H9 (cell line): ENCODE measurements at regions not wholly inside any gene's neighbourhood (a gene's known extent, or its start where the extent isn't known, plus 50 kb on each side); places are given as distances from the start of the nearest gene placed in this dataset.

Source experiments
- DNase-seq: peaks from one replicate; pipeline ENCODE4 v3.0.0-alpha.2; 2017
- H2AFZ ChIP-seq: one replicate; pipeline ENCODE4 v1.6.1; 2013; ENCODE audit warnings: mild to moderate bottlenecking, low read length, control low read depth, moderate library complexity
- H2AK5ac ChIP-seq: 2 replicates; pipeline ENCODE4 v1.6.1; 2013; ENCODE audit warnings: low read length, control low read depth, mixed read lengths; ENCODE audit not compliant: insufficient read length
- H2BK120ac ChIP-seq: one replicate; pipeline ENCODE4 v1.6.1; 2013; ENCODE audit warnings: low read depth, mild to moderate bottlenecking, low read length, control low read depth, inconsistent platforms; ENCODE audit not compliant: poor library complexity, severe bottlenecking
- H2BK12ac ChIP-seq: 2 replicates; pipeline ENCODE4 v1.6.1; 2013; ENCODE audit warnings: low read length, control low read depth, mixed read lengths, low read depth; ENCODE audit not compliant: insufficient read length
- H2BK15ac ChIP-seq: 2 replicates; pipeline ENCODE4 v1.6.1; 2013; ENCODE audit warnings: low read depth, low read length, control low read depth
- H2BK20ac ChIP-seq: one replicate; pipeline ENCODE4 v1.6.1; 2013; ENCODE audit warnings: low read depth, mild to moderate bottlenecking, low read length, control low read depth, inconsistent platforms; ENCODE audit not compliant: poor library complexity, severe bottlenecking
- H2BK5ac ChIP-seq: 2 replicates; pipeline ENCODE4 v1.6.1; 2013; ENCODE audit warnings: low read length, control low read depth, mixed read lengths; ENCODE audit not compliant: insufficient read length
- H3K14ac ChIP-seq: 2 replicates; pipeline ENCODE4 v1.6.1; 2013; ENCODE audit warnings: low read length, control low read depth; ENCODE audit not compliant: insufficient read depth
- H3K18ac ChIP-seq: 2 replicates; pipeline ENCODE4 v1.6.1; 2013; ENCODE audit warnings: low read depth, mild to moderate bottlenecking, mixed read lengths, low read length, control low read depth; ENCODE audit not compliant: insufficient read length
- H3K23ac ChIP-seq: 2 replicates; pipeline ENCODE4 v1.6.1; 2013; ENCODE audit warnings: low read length, control low read depth, mixed read lengths, low read depth; ENCODE audit not compliant: insufficient read length
- H3K23me2 ChIP-seq: 2 replicates; pipeline ENCODE4 v1.6.1; 2013; ENCODE audit warnings: low read depth, mild to moderate bottlenecking, mixed read lengths, low read length, control low read depth; ENCODE audit not compliant: insufficient read length, poor library complexity, severe bottlenecking
- H3K27ac ChIP-seq: 2 replicates; pipeline ENCODE4 v1.5.1; 2013; ENCODE audit warnings: low read length, control low read depth, mixed read lengths, low read depth; ENCODE audit not compliant: insufficient read length
- H3K27me3 ChIP-seq: 2 replicates; pipeline ENCODE4 v1.6.1; 2013; ENCODE audit warnings: low read length, control low read depth, inconsistent platforms; ENCODE audit not compliant: insufficient read depth
- H3K4ac ChIP-seq: 2 replicates; pipeline ENCODE4 v1.6.1; 2013; ENCODE audit warnings: low read depth, mild to moderate bottlenecking, control low read depth, inconsistent platforms, low read length, moderate library complexity
- H3K4me1 ChIP-seq: 2 replicates; pipeline ENCODE4 v1.6.1; 2013; ENCODE audit warnings: low read length, control low read depth, inconsistent platforms; ENCODE audit not compliant: insufficient read depth
- H3K4me2 ChIP-seq: 2 replicates; pipeline ENCODE4 v1.6.1; 2013; ENCODE audit warnings: low read length, control low read depth, mixed read lengths; ENCODE audit not compliant: insufficient read length, insufficient read depth
- H3K56ac ChIP-seq: 2 replicates; pipeline ENCODE4 v1.6.1; 2013; ENCODE audit warnings: low read depth, mild to moderate bottlenecking, mixed read lengths, low read length, control low read depth; ENCODE audit not compliant: insufficient read length
- H3K79me1 ChIP-seq: 2 replicates; pipeline ENCODE4 v1.6.1; 2013; ENCODE audit warnings: low read depth, mild to moderate bottlenecking, moderate library complexity, low read length, control low read depth, inconsistent platforms; ENCODE audit not compliant: insufficient read depth, poor library complexity, severe bottlenecking
- H3K79me2 ChIP-seq: 2 replicates; pipeline ENCODE4 v1.6.1; 2013; ENCODE audit warnings: low read length, control low read depth, inconsistent platforms; ENCODE audit not compliant: insufficient read depth
- H3K9ac ChIP-seq: 2 replicates; pipeline ENCODE4 v1.6.1; 2013; ENCODE audit warnings: low read length, control low read depth, mixed read lengths; ENCODE audit not compliant: insufficient read length; ENCODE audit errors: extremely low read depth
- H3K9me3 ChIP-seq: one replicate; pipeline ENCODE4 v1.6.1; 2013; ENCODE audit warnings: low read depth, low read length, inconsistent platforms; ENCODE audit not compliant: control insufficient read depth
- H3T11ph ChIP-seq: one replicate; pipeline ENCODE4 v1.6.1; 2013; ENCODE audit warnings: mild to moderate bottlenecking, low read length, control low read depth, inconsistent platforms
- H4K20me1 ChIP-seq: one replicate; pipeline ENCODE4 v1.6.1; 2013; ENCODE audit not compliant: control insufficient read depth, insufficient read length, insufficient read depth
- H4K5ac ChIP-seq: 2 replicates; pipeline ENCODE4 v1.6.1; 2013; ENCODE audit warnings: low read depth, mild to moderate bottlenecking, mixed read lengths, low read length, control low read depth; ENCODE audit not compliant: insufficient read length
- H4K8ac ChIP-seq: replicated peaks from 2 replicates; pipeline ENCODE4 v1.6.1; 2013; ENCODE audit warnings: low read length, control low read depth, mixed read lengths, low read depth; ENCODE audit not compliant: insufficient read length
- H4K91ac ChIP-seq: 2 replicates; pipeline ENCODE4 v1.6.1; 2013; ENCODE audit warnings: low read depth, mild to moderate bottlenecking, moderate library complexity, mixed read lengths, low read length, control low read depth; ENCODE audit not compliant: insufficient read length
- H3K27ac Mint-ChIP-seq, 3 experiments: 2 replicates in 2 of 3; 3 replicates in 1 of 3; pipeline ENCODE4 v1.8.0; 2020 to 2021; ENCODE audit warnings: mixed read lengths in 3 of 3, mild to moderate bottlenecking in 1 of 3, moderate library complexity in 1 of 3
- H3K27me3 Mint-ChIP-seq: 2 replicates; pipeline ENCODE4 v1.8.0; 2021; ENCODE audit warnings: low read depth, mild to moderate bottlenecking, moderate library complexity, mixed read lengths
- H3K36me3 Mint-ChIP-seq, 3 experiments: 2 replicates in 2 of 3; 3 replicates in 1 of 3; pipeline ENCODE4 v1.8.0; 2020 to 2021; ENCODE audit warnings: low read depth in 3 of 3, mixed read lengths in 3 of 3; ENCODE audit not compliant: insufficient read depth in 1 of 3
- H3K4me1 Mint-ChIP-seq, 2 experiments: 2 replicates each; pipeline ENCODE4 v1.8.0; 2020; ENCODE audit warnings: mixed read lengths in 2 of 2
- H3K4me3 Mint-ChIP-seq, 2 experiments: 2 replicates in 1 of 2; 3 replicates in 1 of 2; pipeline ENCODE4 v1.8.0; 2020 to 2021; ENCODE audit warnings: mild to moderate bottlenecking in 2 of 2, mixed read lengths in 2 of 2, moderate library complexity in 1 of 2
- H3K9me3 Mint-ChIP-seq, 2 experiments: 2 replicates in 1 of 2; 3 replicates in 1 of 2; pipeline ENCODE4 v1.8.0; 2020; ENCODE audit warnings: mild to moderate bottlenecking in 2 of 2, mixed read lengths in 2 of 2, moderate library complexity in 1 of 2
- CTCF ChIP-seq: fragments of 200-600 bp; sonication (generic); conservative IDR thresholded peaks from 3 replicates; pipeline ENCODE4 v1.8.0; 2021; ENCODE audit warnings: antibody characterized with exemption, mild to moderate bottlenecking
- WGBS: extraction: QIAGEN DNeasy Blood & Tissue Kit; methylation state at CpG from one replicate; pipeline ENCODE4 v1.1.7; 2013; ENCODE audit warnings: missing lambda C conversion rate, low lambda C conversion rate, mixed read lengths; ENCODE audit not compliant: insufficient read length; ENCODE audit errors: extremely low coverage; 5-methylcytosine and 5-hydroxymethylcytosine counted together

DNA sequence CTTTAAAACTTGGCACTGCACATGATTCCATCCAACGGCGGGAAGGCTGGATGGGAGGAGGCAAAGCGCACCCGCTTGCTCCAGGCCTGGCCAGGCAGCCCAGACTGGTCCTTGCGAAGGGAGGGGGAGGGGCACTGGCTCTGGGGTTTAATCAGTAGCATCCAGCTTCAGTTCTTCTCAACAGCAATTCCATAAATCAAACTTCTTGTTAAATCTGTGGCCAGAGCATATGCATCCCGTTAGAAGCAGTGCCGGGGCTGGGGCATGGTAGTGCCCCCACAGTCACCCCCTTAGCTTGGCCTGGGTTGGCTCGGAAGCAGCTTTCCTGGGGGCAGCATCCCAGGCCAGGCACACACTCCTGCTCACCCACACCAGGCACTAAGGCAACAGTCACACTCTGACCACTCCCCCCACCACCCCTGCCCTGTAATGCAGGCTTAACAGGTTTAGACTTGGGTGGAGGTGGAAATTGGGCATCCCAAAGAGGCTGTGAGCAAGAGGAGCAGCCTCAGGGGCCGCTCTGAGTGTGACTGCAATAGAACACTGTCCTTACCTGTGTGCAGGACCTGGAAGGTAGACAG, 94.1 kb upstream of the CASZ1 start:
- Histone ChIP-seq H3K4ac (no peak overlapping the region), H3K79me1 (no peaks in the 10 kb centered on the region), H4K8ac (no peak overlapping the region), H3K9ac (no peak overlapping the region), H3T11ph (no peak overlapping the region), H3K4me1 (no peaks in the 10 kb centered on the region), H3K27me3 (peaks cover 2% of the 10 kb centered on the region; the same call in 1 of the 2 replicates), H2BK20ac (no peak overlapping the region), H3K79me2 (no peaks in the 10 kb centered on the region), H3K23ac (no peak overlapping the region), H3K23me2 (peaks cover 8% of the 10 kb centered on the region), H4K5ac (no peak overlapping the region), H3K14ac (no peak overlapping the region; the same call in 1 of the 2 replicates), H2AK5ac (no peak overlapping the region), H2BK5ac (no peak overlapping the region), H4K91ac (no peak overlapping the region), H3K56ac (no peak overlapping the region), H2BK120ac (no peak overlapping the region), H3K9me3 (no peaks in the 10 kb centered on the region), H3K18ac (no peak overlapping the region), H2BK15ac (no peak overlapping the region), H2BK12ac (no peak overlapping the region), H3K4me2 (no peak overlapping the region), H3K27ac (no peak overlapping the region), H4K20me1 (no peaks in the 10 kb centered on the region), H2AFZ (no peak overlapping the region)
- DNase-seq = no peak
- peak overlapping the region in 1 of 2 experiments; percentile 4; a peak in 1 of 5 replicates for H3K4me3 Mint-ChIP-seq
- WGBS = no CpG with 5 or more reads among the region's 9 CpGs
- no peak overlapping the region for H3K27ac Mint-ChIP-seq
- TF ChIP-seq CTCF = no peak
- H3K27me3 Mint-ChIP-seq = peaks cover 46% of the 10 kb centered on the region
- peaks cover 15 to 17% of the 10 kb centered on the region in 2 experiments for H3K4me1 Mint-ChIP-seq
- H3K36me3 Mint-ChIP-seq = no peaks in the 10 kb centered on the region
- H3K9me3 Mint-ChIP-seq = peaks cover 0 to 3% of the 10 kb centered on the region in 2 experiments; a peak in 1 of 5 replicates
